WTC11 (cell line): ENCODE measurements at regions not wholly inside any gene's neighbourhood (a gene's known extent, or its start where the extent isn't known, plus 50 kb on each side); places are given as distances from the start of the nearest gene placed in this dataset.

Experiments
- CREB1 ChIP-seq: sonication (generic); formaldehyde crosslinking; IDR thresholded peaks from 2 replicates; pipeline ENCODE4 v1.8.0; 2023; ENCODE audit warnings: mild to moderate bottlenecking, missing genetic modification reagents
- FOXP1 ChIP-seq: sonication (generic); formaldehyde crosslinking; IDR thresholded peaks from 2 replicates; pipeline ENCODE4 v1.8.0; 2022; ENCODE audit warnings: missing genetic modification reagents, mild to moderate bottlenecking, moderate library complexity, borderline replicate concordance
- SMAD4 ChIP-seq: sonication (generic); formaldehyde crosslinking; IDR thresholded peaks from 2 replicates; pipeline ENCODE4 v1.8.0; 2022; ENCODE audit warnings: mild to moderate bottlenecking, missing genetic modification reagents
- ZNF121 ChIP-seq: sonication (generic); formaldehyde crosslinking; IDR thresholded peaks from 2 replicates; pipeline ENCODE4 v1.8.0; 2023; ENCODE audit warnings: missing genetic modification reagents
- ZNF232 ChIP-seq: sonication (generic); formaldehyde crosslinking; IDR thresholded peaks from 2 replicates; pipeline ENCODE4 v1.8.0; 2022; ENCODE audit warnings: mild to moderate bottlenecking, missing genetic modification reagents
- TF ChIP-seq, protein P1 (sequence below): fragments of 200-600 bp; IDR thresholded peaks from 2 replicates; pipeline ENCODE4 v1.8.0; 2022; ENCODE audit warnings: antibody characterized with exemption
- TF ChIP-seq, protein P2 (sequence below): sonication (generic); formaldehyde crosslinking; IDR thresholded peaks from 2 replicates; pipeline ENCODE4 v1.8.1; 2023; ENCODE audit warnings: mild to moderate bottlenecking, missing genetic modification reagents
- TF ChIP-seq, protein P3 (sequence below): fragments of 250-450 bp; sonication (Bioruptor Pico); IDR thresholded peaks from 2 replicates; pipeline ENCODE4 v2.1.2; 2022; ENCODE audit warnings: mild to moderate bottlenecking, moderate library complexity
- TF ChIP-seq, protein P4 (sequence below): sonication (generic); formaldehyde crosslinking; IDR thresholded peaks from 2 replicates; pipeline ENCODE4 v1.8.0; 2022; ENCODE audit warnings: mild to moderate bottlenecking, missing genetic modification reagents
- TF ChIP-seq, protein P5 (sequence below): sonication (generic); formaldehyde crosslinking; conservative IDR thresholded peaks from 2 replicates; pipeline ENCODE4 v1.8.1; 2023; ENCODE audit warnings: mild to moderate bottlenecking, low read depth, missing genetic modification reagents, moderate library complexity
- TF ChIP-seq, protein P6 (sequence below): sonication (generic); formaldehyde crosslinking; IDR thresholded peaks from 2 replicates; pipeline ENCODE4 v1.8.0; 2022; ENCODE audit warnings: mild to moderate bottlenecking, missing genetic modification reagents
- TF ChIP-seq, protein P7 (sequence below): sonication (generic); formaldehyde crosslinking; conservative IDR thresholded peaks from 2 replicates; pipeline ENCODE4 v1.8.1; 2022; ENCODE audit warnings: mild to moderate bottlenecking, missing genetic modification reagents

DNA sequence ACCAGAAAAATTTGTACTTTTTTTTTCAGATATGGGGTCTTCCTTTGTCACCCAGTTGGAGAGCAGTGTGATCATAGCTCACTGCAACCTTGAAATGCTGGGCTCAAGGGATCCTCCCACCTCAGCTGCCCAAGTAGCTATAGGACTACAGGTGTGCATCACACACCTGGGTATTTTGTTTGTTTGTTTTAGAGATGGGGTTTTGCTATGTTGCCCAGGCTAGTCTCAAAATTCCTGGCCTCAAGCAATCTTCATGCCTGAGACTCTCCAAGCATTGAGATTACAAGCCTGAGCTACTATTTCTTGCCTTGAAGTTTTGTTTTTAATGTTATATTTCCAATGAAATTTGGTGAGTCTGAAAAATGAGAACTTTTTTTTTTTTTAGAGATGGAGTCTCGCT lies 847.8 kb downstream of the TRIML1 start:
- TF ChIP-seq SMAD4 (CRISPR knock-in tag) (no peak), ZNF121 (CRISPR knock-in tag) (no peak), CREB1 (CRISPR knock-in tag) (no peak), ZNF232 (CRISPR knock-in tag) (no peak), FOXP1 (no peak)
- TF ChIP-seq, protein P1, sequence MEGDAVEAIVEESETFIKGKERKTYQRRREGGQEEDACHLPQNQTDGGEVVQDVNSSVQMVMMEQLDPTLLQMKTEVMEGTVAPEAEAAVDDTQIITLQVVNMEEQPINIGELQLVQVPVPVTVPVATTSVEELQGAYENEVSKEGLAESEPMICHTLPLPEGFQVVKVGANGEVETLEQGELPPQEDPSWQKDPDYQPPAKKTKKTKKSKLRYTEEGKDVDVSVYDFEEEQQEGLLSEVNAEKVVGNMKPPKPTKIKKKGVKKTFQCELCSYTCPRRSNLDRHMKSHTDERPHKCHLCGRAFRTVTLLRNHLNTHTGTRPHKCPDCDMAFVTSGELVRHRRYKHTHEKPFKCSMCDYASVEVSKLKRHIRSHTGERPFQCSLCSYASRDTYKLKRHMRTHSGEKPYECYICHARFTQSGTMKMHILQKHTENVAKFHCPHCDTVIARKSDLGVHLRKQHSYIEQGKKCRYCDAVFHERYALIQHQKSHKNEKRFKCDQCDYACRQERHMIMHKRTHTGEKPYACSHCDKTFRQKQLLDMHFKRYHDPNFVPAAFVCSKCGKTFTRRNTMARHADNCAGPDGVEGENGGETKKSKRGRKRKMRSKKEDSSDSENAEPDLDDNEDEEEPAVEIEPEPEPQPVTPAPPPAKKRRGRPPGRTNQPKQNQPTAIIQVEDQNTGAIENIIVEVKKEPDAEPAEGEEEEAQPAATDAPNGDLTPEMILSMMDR = no peak
- TF ChIP-seq, protein P2, sequence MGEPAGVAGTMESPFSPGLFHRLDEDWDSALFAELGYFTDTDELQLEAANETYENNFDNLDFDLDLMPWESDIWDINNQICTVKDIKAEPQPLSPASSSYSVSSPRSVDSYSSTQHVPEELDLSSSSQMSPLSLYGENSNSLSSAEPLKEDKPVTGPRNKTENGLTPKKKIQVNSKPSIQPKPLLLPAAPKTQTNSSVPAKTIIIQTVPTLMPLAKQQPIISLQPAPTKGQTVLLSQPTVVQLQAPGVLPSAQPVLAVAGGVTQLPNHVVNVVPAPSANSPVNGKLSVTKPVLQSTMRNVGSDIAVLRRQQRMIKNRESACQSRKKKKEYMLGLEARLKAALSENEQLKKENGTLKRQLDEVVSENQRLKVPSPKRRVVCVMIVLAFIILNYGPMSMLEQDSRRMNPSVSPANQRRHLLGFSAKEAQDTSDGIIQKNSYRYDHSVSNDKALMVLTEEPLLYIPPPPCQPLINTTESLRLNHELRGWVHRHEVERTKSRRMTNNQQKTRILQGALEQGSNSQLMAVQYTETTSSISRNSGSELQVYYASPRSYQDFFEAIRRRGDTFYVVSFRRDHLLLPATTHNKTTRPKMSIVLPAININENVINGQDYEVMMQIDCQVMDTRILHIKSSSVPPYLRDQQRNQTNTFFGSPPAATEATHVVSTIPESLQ (CRISPR knock-in tag) = no peak
- TF ChIP-seq, protein P3, sequence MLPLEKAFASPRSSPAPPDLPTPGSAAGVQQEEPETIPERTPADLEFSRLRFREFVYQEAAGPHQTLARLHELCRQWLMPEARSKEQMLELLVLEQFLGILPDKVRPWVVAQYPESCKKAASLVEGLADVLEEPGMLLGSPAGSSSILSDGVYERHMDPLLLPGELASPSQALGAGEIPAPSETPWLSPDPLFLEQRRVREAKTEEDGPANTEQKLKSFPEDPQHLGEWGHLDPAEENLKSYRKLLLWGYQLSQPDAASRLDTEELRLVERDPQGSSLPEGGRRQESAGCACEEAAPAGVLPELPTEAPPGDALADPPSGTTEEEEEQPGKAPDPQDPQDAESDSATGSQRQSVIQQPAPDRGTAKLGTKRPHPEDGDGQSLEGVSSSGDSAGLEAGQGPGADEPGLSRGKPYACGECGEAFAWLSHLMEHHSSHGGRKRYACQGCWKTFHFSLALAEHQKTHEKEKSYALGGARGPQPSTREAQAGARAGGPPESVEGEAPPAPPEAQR (CRISPR knock-in tag) = no peak
- TF ChIP-seq, protein P4, sequence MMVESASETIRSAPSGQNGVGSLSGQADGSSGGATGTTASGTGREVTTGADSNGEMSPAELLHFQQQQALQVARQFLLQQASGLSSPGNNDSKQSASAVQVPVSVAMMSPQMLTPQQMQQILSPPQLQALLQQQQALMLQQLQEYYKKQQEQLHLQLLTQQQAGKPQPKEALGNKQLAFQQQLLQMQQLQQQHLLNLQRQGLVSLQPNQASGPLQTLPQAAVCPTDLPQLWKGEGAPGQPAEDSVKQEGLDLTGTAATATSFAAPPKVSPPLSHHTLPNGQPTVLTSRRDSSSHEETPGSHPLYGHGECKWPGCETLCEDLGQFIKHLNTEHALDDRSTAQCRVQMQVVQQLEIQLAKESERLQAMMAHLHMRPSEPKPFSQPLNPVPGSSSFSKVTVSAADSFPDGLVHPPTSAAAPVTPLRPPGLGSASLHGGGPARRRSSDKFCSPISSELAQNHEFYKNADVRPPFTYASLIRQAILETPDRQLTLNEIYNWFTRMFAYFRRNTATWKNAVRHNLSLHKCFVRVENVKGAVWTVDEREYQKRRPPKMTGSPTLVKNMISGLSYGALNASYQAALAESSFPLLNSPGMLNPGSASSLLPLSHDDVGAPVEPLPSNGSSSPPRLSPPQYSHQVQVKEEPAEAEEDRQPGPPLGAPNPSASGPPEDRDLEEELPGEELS (CRISPR knock-in tag) = no peak
- TF ChIP-seq, protein P5, sequence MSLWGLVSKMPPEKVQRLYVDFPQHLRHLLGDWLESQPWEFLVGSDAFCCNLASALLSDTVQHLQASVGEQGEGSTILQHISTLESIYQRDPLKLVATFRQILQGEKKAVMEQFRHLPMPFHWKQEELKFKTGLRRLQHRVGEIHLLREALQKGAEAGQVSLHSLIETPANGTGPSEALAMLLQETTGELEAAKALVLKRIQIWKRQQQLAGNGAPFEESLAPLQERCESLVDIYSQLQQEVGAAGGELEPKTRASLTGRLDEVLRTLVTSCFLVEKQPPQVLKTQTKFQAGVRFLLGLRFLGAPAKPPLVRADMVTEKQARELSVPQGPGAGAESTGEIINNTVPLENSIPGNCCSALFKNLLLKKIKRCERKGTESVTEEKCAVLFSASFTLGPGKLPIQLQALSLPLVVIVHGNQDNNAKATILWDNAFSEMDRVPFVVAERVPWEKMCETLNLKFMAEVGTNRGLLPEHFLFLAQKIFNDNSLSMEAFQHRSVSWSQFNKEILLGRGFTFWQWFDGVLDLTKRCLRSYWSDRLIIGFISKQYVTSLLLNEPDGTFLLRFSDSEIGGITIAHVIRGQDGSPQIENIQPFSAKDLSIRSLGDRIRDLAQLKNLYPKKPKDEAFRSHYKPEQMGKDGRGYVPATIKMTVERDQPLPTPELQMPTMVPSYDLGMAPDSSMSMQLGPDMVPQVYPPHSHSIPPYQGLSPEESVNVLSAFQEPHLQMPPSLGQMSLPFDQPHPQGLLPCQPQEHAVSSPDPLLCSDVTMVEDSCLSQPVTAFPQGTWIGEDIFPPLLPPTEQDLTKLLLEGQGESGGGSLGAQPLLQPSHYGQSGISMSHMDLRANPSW = no peak
- TF ChIP-seq, protein P6, sequence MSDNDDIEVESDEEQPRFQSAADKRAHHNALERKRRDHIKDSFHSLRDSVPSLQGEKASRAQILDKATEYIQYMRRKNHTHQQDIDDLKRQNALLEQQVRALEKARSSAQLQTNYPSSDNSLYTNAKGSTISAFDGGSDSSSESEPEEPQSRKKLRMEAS (CRISPR knock-in tag) = no peak
- TF ChIP-seq, protein P7, sequence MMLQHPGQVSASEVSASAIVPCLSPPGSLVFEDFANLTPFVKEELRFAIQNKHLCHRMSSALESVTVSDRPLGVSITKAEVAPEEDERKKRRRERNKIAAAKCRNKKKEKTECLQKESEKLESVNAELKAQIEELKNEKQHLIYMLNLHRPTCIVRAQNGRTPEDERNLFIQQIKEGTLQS (CRISPR knock-in tag) = no peak
